Activated naive CD4-positive, alpha-beta T cell treated with anti-CD3 and anti-CD28 coated beads, Interleukin-2, amount 50 U/mL, for 24 hours (primary cell): ENCODE measurements at regions not wholly inside any gene's neighbourhood (a gene's known extent, or its start where the extent isn't known, plus 50 kb on each side); places are given as distances from the start of the nearest gene placed in this dataset.

Source experiments
- H3K27ac Mint-ChIP-seq: one replicate; pipeline ENCODE4 v1.8.0; 2021; ENCODE audit warnings: mild to moderate bottlenecking, mixed read lengths
- H3K27me3 Mint-ChIP-seq: one replicate; pipeline ENCODE4 v1.8.0; 2021; ENCODE audit warnings: mixed read lengths
- H3K36me3 Mint-ChIP-seq: one replicate; pipeline ENCODE4 v1.8.0; 2021; ENCODE audit warnings: mixed read lengths
- H3K4me1 Mint-ChIP-seq: one replicate; pipeline ENCODE4 v1.8.0; 2021; ENCODE audit warnings: mixed read lengths
- H3K4me3 Mint-ChIP-seq: one replicate; pipeline ENCODE4 v1.8.0; 2021; ENCODE audit warnings: mild to moderate bottlenecking, mixed read lengths
- H3K9me3 Mint-ChIP-seq: one replicate; pipeline ENCODE4 v1.8.0; 2021; ENCODE audit warnings: mixed read lengths

DNA sequence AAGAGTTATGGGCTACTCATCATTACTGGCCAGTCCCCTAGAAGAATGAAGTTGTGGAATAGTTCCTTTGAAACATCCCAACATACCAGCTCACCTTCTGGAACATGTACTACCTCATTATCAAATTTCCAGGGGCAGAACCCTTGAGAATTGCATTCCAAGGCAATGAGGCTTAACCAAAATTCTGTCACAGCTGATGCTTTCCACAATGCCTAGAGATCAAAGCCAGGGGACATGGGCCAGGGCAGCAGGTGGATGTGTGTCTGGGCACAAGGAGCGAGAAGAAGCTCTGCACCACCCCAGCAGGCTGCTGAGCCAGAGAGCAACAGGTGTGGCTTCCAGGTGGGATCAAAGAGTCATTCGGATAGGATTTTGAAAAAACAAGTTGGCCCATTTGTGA, 362.1 kb downstream of the EFNB2 start:
- no peak overlapping the region for H3K27ac Mint-ChIP-seq
- H3K4me1 Mint-ChIP-seq, result no peaks in the 10 kb centered on the region
- no peak overlapping the region for H3K4me3 Mint-ChIP-seq
- H3K9me3 Mint-ChIP-seq, result peaks cover 4% of the 10 kb centered on the region
- no peaks in the 10 kb centered on the region for H3K36me3 Mint-ChIP-seq
- peaks cover 4% of the 10 kb centered on the region for H3K27me3 Mint-ChIP-seq

DNA sequence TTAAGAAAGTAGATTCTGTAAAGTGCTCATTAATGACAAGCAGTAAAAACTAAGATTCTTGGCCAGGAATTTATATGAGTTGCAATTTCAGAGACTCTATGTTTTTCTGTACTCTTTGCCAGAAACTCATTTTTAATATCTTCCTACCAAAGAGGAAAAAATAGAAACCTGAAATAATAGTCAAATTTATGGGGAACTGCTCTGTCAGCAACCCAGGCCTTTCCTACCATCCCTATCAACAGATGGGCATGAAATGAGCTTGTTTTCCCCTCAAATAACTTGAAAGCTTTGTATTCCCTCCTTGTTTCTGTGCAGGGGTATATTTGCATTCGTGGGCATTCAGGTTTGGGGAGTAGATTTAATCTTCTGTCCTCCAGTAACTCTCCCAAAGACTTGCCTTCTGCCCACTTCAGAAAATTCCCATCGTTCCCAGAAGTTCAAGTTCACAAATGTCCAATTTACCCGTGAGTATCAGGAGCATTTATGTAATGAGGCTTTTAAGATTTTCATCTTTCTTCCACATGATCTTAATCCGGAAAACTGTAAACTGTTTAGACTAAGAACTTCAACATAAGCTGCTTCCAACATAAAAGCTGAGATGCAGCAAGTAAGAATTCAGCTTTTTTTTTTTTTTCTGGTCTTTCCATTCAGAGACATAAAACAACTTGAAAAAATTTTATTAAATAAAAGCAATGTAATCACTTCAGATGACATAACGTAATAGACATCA, 363.1 kb downstream of the EFNB2 start:
- Mint-ChIP-seq H3K36me3 (no peaks in the 10 kb centered on the region), H3K4me1 (no peaks in the 10 kb centered on the region), H3K4me3 (no peak overlapping the region), H3K27ac (no peak overlapping the region), H3K9me3 (peaks cover 4% of the 10 kb centered on the region), H3K27me3 (peaks cover 4% of the 10 kb centered on the region)

DNA sequence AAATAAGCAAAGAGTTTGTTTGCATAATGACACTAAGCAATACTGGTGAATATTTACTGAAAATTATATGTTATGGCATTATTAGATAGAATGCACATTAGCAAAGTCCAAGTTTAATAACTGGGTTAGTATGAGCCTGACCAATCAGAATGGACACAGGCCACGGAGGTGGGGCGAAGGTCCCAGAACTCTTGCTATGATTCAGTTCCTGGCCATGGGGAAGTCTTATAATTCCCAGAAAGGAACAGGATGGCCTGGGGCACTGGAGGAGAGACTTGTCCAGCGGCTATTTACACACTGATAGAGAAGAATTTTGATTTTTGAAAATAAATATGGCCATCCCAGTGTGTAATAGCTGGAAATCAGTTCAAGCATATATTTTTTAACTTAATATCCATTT, 372.0 kb downstream of the EFNB2 start:
- no peaks in the 10 kb centered on the region for H3K4me1 Mint-ChIP-seq
- H3K27me3 Mint-ChIP-seq, result no peaks in the 10 kb centered on the region
- H3K9me3 Mint-ChIP-seq, result no peaks in the 10 kb centered on the region
- no peaks in the 10 kb centered on the region for H3K36me3 Mint-ChIP-seq
- H3K4me3 Mint-ChIP-seq, result no peak overlapping the region
- H3K27ac Mint-ChIP-seq, result no peak overlapping the region

DNA sequence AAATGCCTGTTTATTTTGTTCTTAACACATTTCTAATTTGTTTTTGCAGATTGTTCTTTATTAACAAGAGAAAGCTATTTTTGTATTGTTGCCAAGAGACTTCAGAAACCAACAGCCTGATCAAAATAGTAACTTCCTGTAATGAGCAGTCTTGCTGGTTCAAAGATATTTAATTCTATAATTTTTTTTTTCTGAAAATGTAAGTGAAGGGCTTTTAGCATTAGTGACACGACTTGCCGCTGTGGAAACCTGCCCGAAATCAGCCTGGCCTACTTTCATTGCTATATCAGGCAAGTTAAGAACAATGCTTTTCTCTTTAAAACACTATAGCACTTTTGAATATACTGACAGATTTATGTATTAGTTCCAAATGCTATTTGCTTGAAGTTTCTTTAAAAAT, 374.3 kb downstream of the EFNB2 start:
- Mint-ChIP-seq H3K27ac (no peak overlapping the region), H3K9me3 (no peaks in the 10 kb centered on the region), H3K4me3 (no peak overlapping the region), H3K36me3 (no peaks in the 10 kb centered on the region), H3K27me3 (no peaks in the 10 kb centered on the region), H3K4me1 (no peaks in the 10 kb centered on the region)

DNA sequence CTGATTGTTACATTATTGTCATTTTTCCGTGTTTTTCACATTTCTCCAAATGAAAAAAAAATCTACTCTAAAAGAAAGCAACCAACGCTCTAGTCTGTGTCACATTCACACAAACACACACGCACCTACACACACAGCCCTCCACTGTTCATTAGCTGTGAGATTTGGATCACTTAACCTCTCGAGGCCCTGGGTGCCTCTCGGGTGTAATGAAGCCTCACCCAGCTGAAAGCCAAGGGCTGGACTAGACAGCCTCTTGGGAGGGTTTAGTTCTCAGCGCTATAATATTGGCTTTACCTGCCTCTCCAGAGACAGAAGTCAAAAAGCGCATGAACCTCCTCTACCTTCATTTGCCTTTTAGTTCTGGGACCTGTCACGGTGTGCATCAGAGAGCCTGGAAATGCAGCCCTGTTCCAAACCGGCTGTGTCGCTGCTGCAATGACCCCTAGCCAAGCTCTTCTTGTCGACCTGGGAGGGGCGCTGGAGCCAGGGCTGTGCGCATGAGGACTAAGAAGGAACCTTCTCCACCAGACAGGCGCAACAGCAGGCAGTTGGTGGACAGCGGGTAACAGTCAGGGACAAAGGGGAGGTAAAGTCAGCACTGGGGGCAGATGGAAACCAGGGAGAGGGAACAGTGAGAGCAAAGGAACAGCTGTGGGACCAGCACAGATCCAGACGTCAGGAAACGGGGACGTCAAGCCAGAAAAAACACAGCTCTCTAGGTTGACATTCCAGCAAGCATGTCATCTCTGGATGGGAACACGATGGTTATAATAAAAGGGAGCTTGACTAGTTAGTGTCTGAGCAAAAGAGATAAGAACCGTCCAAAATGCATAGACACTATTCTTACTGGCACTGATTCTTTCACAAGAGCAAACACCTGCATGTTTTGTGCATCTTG, 375.9 kb downstream of the EFNB2 start:
- no peaks in the 10 kb centered on the region for H3K9me3 Mint-ChIP-seq
- no peaks in the 10 kb centered on the region for H3K4me1 Mint-ChIP-seq
- no peaks in the 10 kb centered on the region for H3K36me3 Mint-ChIP-seq
- H3K27me3 Mint-ChIP-seq, result no peaks in the 10 kb centered on the region
- no peak overlapping the region for H3K4me3 Mint-ChIP-seq
- no peak overlapping the region for H3K27ac Mint-ChIP-seq

DNA sequence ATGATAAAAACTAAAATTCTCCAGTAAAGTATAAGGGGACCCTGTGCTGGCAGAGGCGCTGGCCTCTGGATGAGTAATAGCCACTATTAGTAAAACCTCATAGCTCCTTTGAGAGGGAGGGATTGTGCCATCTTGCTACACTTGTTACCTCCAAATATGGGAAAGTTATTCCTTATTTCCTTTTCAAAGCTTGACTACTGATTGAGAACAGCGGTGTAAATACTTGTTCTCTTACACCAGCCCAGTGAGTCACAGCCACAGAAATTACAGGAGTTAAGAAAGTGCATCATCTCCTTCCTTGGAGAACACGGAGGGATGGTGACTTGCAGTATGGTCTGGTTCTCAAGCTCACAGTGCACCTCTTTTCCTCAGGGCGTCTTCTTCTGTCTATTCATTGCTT, 379.0 kb downstream of the EFNB2 start:
- no peak overlapping the region for H3K27ac Mint-ChIP-seq
- H3K9me3 Mint-ChIP-seq, result no peaks in the 10 kb centered on the region

DNA sequence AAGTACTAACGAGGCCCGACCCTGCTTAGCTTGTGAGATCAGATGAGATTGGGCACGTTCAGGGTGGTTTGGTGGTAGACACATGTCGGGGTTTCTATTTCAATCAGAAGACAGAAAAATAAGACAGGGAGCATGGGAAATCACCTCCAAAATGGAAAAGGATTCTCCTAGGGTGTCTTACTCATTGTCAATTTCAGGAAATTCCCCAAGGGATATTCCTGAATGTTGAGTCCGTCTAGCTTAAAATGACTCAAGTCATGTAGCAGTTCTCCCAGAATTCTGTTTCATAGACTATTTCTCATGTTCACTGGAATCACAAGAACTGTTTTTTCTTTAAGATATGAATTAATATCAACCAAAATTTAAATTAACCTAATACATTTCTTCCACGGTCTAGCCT, 380.1 kb downstream of the EFNB2 start:
- H3K4me1 Mint-ChIP-seq, result no peaks in the 10 kb centered on the region
- no peak overlapping the region for H3K27ac Mint-ChIP-seq
- no peaks in the 10 kb centered on the region for H3K27me3 Mint-ChIP-seq
- no peak overlapping the region for H3K4me3 Mint-ChIP-seq
- no peaks in the 10 kb centered on the region for H3K36me3 Mint-ChIP-seq
- H3K9me3 Mint-ChIP-seq, result no peaks in the 10 kb centered on the region

More for the DNA sequence above, 379.0 kb downstream of the EFNB2 start:
- no peak overlapping the region for H3K4me3 Mint-ChIP-seq
- no peaks in the 10 kb centered on the region for H3K4me1 Mint-ChIP-seq
- no peaks in the 10 kb centered on the region for H3K27me3 Mint-ChIP-seq
- H3K36me3 Mint-ChIP-seq, result no peaks in the 10 kb centered on the region

DNA sequence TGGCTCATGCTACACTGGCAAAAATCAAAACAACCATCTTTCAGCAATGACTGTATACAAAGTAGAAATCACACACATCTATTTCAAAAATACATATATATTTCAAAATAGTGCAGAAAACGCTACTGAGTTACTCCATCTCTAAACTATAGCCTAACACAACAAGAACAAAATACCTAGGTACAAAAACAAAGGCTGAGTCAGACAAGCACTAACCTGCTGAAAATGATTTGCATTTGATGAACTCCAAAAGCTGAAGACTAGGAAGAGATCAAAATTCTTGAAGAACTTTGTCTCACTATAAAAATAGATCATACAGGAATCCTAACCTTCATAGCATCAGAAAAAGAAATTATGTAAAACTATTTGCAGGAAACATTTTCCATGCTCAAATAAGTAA, 381.6 kb downstream of the EFNB2 start:
- H3K4me1 Mint-ChIP-seq, result no peaks in the 10 kb centered on the region
- H3K36me3 Mint-ChIP-seq, result no peaks in the 10 kb centered on the region
- no peaks in the 10 kb centered on the region for H3K9me3 Mint-ChIP-seq
- H3K27ac Mint-ChIP-seq, result no peak overlapping the region
- H3K4me3 Mint-ChIP-seq, result no peak overlapping the region
- no peaks in the 10 kb centered on the region for H3K27me3 Mint-ChIP-seq

DNA sequence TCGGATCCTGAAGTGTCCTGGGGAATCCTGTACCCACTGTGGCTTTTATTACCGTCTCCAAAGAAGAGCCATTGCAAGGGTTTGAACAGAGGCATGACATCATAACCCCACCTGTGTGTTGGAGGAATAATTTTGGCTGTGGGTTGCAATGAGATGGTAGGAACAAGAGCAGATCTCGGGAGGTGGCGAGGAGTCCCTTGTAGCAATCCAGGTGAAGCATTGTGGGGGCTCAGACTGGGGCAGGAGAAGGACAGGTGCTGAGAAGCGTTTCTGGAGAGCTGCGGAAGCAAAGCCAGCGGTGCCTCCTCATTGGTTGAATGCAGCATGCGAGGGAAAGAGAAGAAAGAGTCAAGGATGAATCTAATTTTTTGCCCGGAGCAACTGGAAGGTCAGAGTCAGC, 382.4 kb downstream of the EFNB2 start:
- Mint-ChIP-seq H3K36me3 (no peaks in the 10 kb centered on the region), H3K4me1 (no peaks in the 10 kb centered on the region), H3K27me3 (no peaks in the 10 kb centered on the region), H3K9me3 (no peaks in the 10 kb centered on the region), H3K27ac (no peak overlapping the region), H3K4me3 (no peak overlapping the region)

DNA sequence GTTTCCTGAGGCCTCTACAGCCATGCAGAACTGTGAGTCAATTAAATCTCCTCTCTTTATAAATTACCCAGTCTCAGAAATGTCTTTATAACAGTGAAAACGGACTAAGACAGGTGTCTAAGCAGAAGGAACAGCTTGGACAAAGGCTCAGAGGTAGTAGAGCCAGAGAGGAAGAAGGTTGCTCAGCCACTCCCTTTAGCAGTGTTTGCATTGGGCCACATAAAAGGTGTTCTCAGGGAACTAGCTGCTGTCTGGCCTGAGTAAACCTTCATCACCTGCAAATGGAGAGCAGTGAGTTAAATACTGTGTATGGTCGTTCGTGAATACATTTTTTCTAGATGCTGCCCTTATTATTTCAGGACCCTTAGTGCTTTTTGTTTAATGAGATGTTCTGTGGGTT, 383.4 kb downstream of the EFNB2 start:
- no peak overlapping the region for H3K27ac Mint-ChIP-seq

DNA sequence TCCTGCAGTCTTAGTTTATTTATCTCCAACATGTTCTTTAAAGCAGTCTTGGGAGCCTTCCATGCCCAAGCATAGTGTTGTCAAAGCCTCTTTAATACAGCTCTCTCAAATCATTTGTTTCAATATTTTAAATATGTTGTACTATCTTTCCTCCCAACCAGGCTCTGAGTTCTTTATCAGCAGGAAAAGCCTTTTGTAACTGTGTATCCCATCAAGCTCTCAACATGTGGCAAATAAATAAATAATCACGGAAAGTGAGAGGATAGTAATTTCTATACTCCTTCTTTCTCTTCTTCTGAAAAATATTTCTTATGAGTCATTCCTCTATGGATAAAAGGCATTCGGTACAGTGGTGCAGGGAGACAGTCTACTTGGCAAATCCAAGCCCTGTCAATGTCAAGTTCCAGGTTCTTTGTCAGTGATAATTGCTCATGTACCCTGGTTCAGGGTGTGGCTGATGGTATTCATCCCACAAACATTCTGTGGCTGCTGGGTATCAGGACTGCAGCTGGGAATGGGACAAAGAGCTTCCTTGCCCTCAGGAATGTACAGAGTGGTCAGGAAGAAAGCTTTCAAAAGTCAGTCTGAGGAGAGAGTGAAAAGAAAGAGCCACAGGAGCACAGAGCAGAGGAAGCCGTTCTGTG, 384.3 kb downstream of the EFNB2 start:
- Mint-ChIP-seq H3K9me3 (no peaks in the 10 kb centered on the region), H3K27ac (no peak overlapping the region)

More for the DNA sequence above, 383.4 kb downstream of the EFNB2 start:
- H3K4me3 Mint-ChIP-seq, result no peak overlapping the region
- no peaks in the 10 kb centered on the region for H3K27me3 Mint-ChIP-seq
- H3K9me3 Mint-ChIP-seq, result no peaks in the 10 kb centered on the region
- H3K36me3 Mint-ChIP-seq, result no peaks in the 10 kb centered on the region
- H3K4me1 Mint-ChIP-seq, result no peaks in the 10 kb centered on the region

DNA sequence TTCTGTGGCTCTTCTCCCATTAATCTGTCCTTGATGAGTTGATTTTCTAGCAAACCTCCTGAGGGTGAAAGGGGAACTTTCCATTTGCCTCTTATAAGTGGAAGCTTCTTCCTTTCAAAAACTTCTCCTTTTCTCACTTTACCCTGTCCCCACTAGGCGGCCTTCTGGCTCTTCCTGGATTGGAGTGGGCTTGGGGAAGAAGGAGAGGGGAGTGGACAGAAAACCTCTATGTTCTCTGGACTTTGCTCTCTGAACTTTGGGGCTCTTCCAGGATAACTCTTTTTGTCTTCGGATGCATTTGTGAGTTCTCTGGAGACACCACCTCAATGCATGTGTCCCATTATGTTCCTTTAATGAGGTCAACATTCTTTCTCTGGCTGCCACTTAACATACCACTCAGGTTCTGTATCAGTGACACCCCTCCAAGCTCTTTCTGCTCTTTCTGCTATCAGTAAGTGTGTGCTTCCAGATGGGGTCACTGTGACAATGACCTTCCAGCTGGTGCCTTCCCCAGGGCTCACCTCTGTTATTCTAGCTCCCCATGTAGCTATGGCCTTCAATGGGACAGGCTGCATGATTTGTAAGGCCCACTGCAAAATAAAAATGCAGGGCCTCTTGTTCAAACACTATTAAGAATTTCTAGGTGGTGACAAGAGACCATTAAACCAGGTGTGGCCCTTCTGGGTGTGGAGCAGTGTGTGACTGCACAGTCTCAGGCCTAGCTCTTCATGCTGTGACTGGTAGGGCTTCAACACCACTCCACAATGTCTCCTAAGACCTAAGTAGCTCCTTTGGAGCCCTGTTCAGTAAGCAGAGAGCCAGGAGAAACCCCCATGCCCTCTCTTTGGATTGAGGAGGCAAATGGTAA, 389.2 kb downstream of the EFNB2 start:
- Mint-ChIP-seq H3K27me3 (no peaks in the 10 kb centered on the region), H3K9me3 (peaks cover 6% of the 10 kb centered on the region), H3K4me3 (no peak overlapping the region), H3K27ac (no peak overlapping the region), H3K4me1 (no peaks in the 10 kb centered on the region), H3K36me3 (no peaks in the 10 kb centered on the region)

More for the DNA sequence above, 384.3 kb downstream of the EFNB2 start:
- Mint-ChIP-seq H3K4me1 (no peaks in the 10 kb centered on the region), H3K36me3 (no peaks in the 10 kb centered on the region), H3K27me3 (no peaks in the 10 kb centered on the region), H3K4me3 (no peak overlapping the region)

DNA sequence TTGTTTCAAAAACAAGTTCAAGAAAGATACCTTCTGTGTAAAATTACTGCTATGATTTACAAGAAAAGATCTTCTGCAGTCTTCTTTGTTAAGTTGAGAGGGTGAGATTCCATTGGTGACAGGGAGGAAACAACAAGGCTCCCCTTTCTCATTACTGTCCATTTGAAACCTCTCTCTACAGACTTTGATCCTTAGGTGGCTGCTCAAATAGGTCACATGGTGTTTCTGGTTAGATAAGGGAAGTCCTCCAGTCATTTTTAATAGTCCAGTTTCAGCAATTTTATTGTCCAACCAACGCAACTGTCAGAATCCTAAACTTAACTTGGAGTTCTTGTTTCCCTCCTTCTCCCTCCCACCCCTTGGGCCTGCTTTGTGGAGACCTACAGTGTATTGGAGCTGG, 390.4 kb downstream of the EFNB2 start:
- Mint-ChIP-seq H3K4me3 (no peak overlapping the region), H3K27me3 (no peaks in the 10 kb centered on the region), H3K36me3 (no peaks in the 10 kb centered on the region)

DNA sequence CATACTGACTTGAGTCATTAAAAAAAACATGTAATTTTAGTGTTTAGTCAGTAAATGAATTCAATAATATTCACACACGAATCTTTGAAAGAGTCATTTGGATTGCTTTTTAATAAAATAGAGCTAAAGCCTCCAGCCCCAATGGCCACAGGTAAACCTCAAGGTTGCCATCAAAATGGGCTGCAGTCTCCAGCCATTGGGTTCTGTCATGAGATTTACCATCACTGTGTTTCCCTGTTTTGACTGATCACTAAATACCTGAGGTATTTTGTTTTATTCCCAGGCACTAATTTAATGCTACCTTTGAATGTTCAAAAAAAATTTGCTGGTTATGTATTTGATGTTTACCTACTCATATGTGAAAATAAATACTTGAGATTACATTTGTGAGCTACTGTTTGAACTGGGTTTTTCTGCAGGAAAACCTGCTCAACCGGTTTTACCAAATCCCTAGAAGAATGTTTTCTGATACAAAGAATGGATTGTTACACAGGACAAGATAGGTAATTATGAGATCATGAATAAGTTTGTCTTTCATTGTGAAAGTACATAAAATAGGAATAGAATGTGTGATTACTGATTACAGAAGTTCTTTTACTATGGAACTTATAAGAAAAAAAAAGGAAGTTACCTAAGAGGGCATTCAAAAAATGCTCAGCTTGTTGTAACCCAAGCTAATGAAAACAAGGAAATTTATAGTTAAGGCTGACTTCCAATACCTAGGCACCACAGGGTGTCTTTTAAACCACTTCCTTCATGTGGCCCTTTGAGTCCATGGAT, 391.3 kb downstream of the EFNB2 start:
- Mint-ChIP-seq H3K4me1 (no peaks in the 10 kb centered on the region), H3K9me3 (peaks cover 6% of the 10 kb centered on the region), H3K27me3 (no peaks in the 10 kb centered on the region), H3K4me3 (no peak overlapping the region), H3K27ac (no peak overlapping the region), H3K36me3 (no peaks in the 10 kb centered on the region)

More for the DNA sequence above, 390.4 kb downstream of the EFNB2 start:
- H3K4me1 Mint-ChIP-seq, result no peaks in the 10 kb centered on the region
- H3K27ac Mint-ChIP-seq, result no peak overlapping the region
- peaks cover 6% of the 10 kb centered on the region for H3K9me3 Mint-ChIP-seq
